ENCODE measurements at regions not wholly inside any gene's neighbourhood (a gene's known extent, or its start where the extent isn't known, plus 50 kb on each side); places are given as distances from the start of the nearest gene placed in this dataset.
"Not testable (repeated sequence)": the region's sequence is repeated elsewhere in the genome, so short reads cannot be mapped to it uniquely, and the experiment has no call there.

- ChIA-PET POLR2A (no interaction called here), CTCF (no interaction called here)
Observed at GRCh38 chr5:52007230-52007858, 624.1 kb downstream of the ISL1 start.

- CTCF ChIA-PET: no interaction called here
- POLR2A ChIA-PET: no interaction called here
Observed at GRCh38 chr5:52010454-52010853, 627.2 kb downstream of the ISL1 start.

- ChIA-PET CTCF (no interaction called here), POLR2A (no interaction called here)
Observed at GRCh38 chr5:52013523-52013922, 630.3 kb downstream of the ISL1 start.

GRCh38 chr5:52015760-52016159 is 632.5 kb downstream of the ISL1 start:
- POLR2A ChIA-PET: no interaction called here
- CTCF ChIA-PET: no interaction called here

GRCh38 chr5:52017567-52017966 is 634.3 kb downstream of the ISL1 start:
- ChIA-PET POLR2A (no interaction called here), CTCF (no interaction called here)

- CTCF ChIA-PET: no interaction called here
- POLR2A ChIA-PET: no interaction called here
Observed at GRCh38 chr5:52024359-52024758, 641.1 kb downstream of the ISL1 start.

GRCh38 chr5:52029836-52030235 is 646.6 kb downstream of the ISL1 start:
- CTCF ChIA-PET, POLR2A ChIA-PET: not testable (repeated sequence)

- POLR2A ChIA-PET: no interaction called here
- CTCF ChIA-PET: no interaction called here
Observed at GRCh38 chr5:52041842-52042241, 658.6 kb downstream of the ISL1 start.

- CTCF ChIA-PET: no interaction called here
- POLR2A ChIA-PET: no interaction called here
Observed at GRCh38 chr5:52043137-52043536, 659.9 kb downstream of the ISL1 start.

- CTCF ChIA-PET: no interaction called here
- POLR2A ChIA-PET: no interaction called here
Observed at GRCh38 chr5:52043543-52043942, 660.3 kb downstream of the ISL1 start.

GRCh38 chr5:52051759-52052158 is 668.5 kb downstream of the ISL1 start:
- POLR2A ChIA-PET: no interaction called here
- CTCF ChIA-PET: no interaction called here

GRCh38 chr5:52063186-52063585 is 679.9 kb downstream of the ISL1 start:
- CTCF ChIA-PET: no interaction called here
- POLR2A ChIA-PET: no interaction called here

GRCh38 chr5:52065182-52065581 is 681.9 kb downstream of the ISL1 start:
- ChIA-PET CTCF (no interaction called here), POLR2A (no interaction called here)

GRCh38 chr5:52069997-52070396 is 686.7 kb downstream of the ISL1 start:
- CTCF ChIA-PET: no interaction called here
- POLR2A ChIA-PET: no interaction called here

- POLR2A ChIA-PET: no interaction called here
- CTCF ChIA-PET: no interaction called here
Observed at GRCh38 chr5:52073993-52074689, 690.9 kb downstream of the ISL1 start.

- POLR2A ChIA-PET: no interaction called here
- CTCF ChIA-PET: no interaction called here
Observed at GRCh38 chr5:52077941-52078815, 694.9 kb downstream of the ISL1 start.

GRCh38 chr5:52102311-52102710 is 685.4 kb upstream of the ITGA1 start:
- CTCF ChIA-PET: interaction anchor here (0.6 kb wide), 1 partner anchor 508 kb away, joined by 4 read pairs; no protein-coding TSS in a partner anchor
- POLR2A ChIA-PET: not testable (repeated sequence)

- ChIA-PET CTCF (no interaction called here), POLR2A (no interaction called here)
Observed at GRCh38 chr5:52107210-52107905, 680.4 kb upstream of the ITGA1 start.

GRCh38 chr5:52119768-52120167 is 667.9 kb upstream of the ITGA1 start:
- ChIA-PET CTCF (no interaction called here), POLR2A (no interaction called here)

- ChIA-PET CTCF (no interaction called here), POLR2A (no interaction called here)
Observed at GRCh38 chr5:52132053-52132452, 655.7 kb upstream of the ITGA1 start.

Measured in activated CD8-positive, alpha-beta memory T cell treated with anti-CD3 and anti-CD28 coated beads for 36 hours (primary cell).